Naive B cell (primary cell): ENCODE measurements at regions not wholly inside any gene's neighbourhood (a gene's known extent, or its start where the extent isn't known, plus 50 kb on each side); places are given as distances from the start of the nearest gene placed in this dataset.
"Not testable (repeated sequence)": the region's sequence is repeated elsewhere in the genome, so short reads cannot be mapped to it uniquely, and the experiment has no call there.

Experiments
- ATAC-seq, 2 donors: fragments of 150-1000 bp; cut with Tn5 transposase; 2 replicates each; pipeline ENCODE4 v1.10.0; 2021; ENCODE audit warnings: low read depth in 2 of 2, mild to moderate bottlenecking in 2 of 2, moderate library complexity in 2 of 2
- DNase-seq: peaks from one replicate; pipeline ENCODE4 v3.0.0; 2022
- H3K27ac Mint-ChIP-seq, 6 donors: one replicate each; pipeline ENCODE4 v1.8.0; 2020 to 2022; ENCODE audit warnings: mild to moderate bottlenecking in 6 of 6, mixed read lengths in 6 of 6, moderate library complexity in 5 of 6, inconsistent platforms in 2 of 6
- H3K27me3 Mint-ChIP-seq, 3 donors: one replicate each; pipeline ENCODE4 v1.8.0; 2021 to 2022; ENCODE audit warnings: mixed read lengths in 3 of 3, mild to moderate bottlenecking in 1 of 3
- H3K36me3 Mint-ChIP-seq, 2 donors: one replicate each; pipeline ENCODE4 v1.8.0; 2020 to 2022; ENCODE audit warnings: mixed read lengths in 2 of 2, inconsistent platforms in 1 of 2, mild to moderate bottlenecking in 1 of 2
- H3K4me1 Mint-ChIP-seq, 3 donors: one replicate each; pipeline ENCODE4 v1.8.0; 2020 to 2022; ENCODE audit warnings: mixed read lengths in 3 of 3, inconsistent platforms in 1 of 3, mild to moderate bottlenecking in 1 of 3, moderate library complexity in 1 of 3
- H3K4me3 Mint-ChIP-seq, 8 donors: one replicate each; pipeline ENCODE4 v1.8.0; 2020 to 2022; ENCODE audit warnings: mild to moderate bottlenecking in 8 of 8, mixed read lengths in 8 of 8, moderate library complexity in 8 of 8, inconsistent platforms in 2 of 8
- H3K9me3 Mint-ChIP-seq, 7 donors: one replicate each; pipeline ENCODE4 v1.8.0; 2020 to 2022; ENCODE audit warnings: mixed read lengths in 7 of 7, mild to moderate bottlenecking in 5 of 7, inconsistent platforms in 2 of 7, moderate library complexity in 1 of 7

GRCh38 chr12:25376407-25376806 is 125.7 kb upstream of the KRAS start:
- Mint-ChIP-seq H3K4me3 (no peak overlapping the region), H3K27me3 (no peaks in the 10 kb centered on the region), H3K36me3 (no peaks in the 10 kb centered on the region), H3K9me3 (no peaks in the 10 kb centered on the region), H3K4me1 (no peaks in the 10 kb centered on the region), H3K27ac (peak overlapping the region in 2 of 6 donors; percentile 39 to 41)
- ATAC-seq (no peak), DNase-seq (no peak)

GRCh38 chr12:25372969-25373817 is 122.5 kb upstream of the KRAS start:
- Mint-ChIP-seq H3K4me3 (no peak overlapping the region), H3K4me1 (no peaks in the 10 kb centered on the region), H3K9me3 (no peaks in the 10 kb centered on the region), H3K27me3 (no peaks in the 10 kb centered on the region), H3K36me3 (no peaks in the 10 kb centered on the region), H3K27ac (peak overlapping the region in 1 of 6 donors; percentile 4)
- DNase-seq (no peak), ATAC-seq (no peak)

- H3K27ac Mint-ChIP-seq, result no peak overlapping the region
- no peaks in the 10 kb centered on the region for H3K4me1 Mint-ChIP-seq
- DNase-seq, result no peak
- H3K9me3 Mint-ChIP-seq, result no peaks in the 10 kb centered on the region
- ATAC-seq, result no peak
- no peak overlapping the region for H3K4me3 Mint-ChIP-seq
- no peaks in the 10 kb centered on the region for H3K27me3 Mint-ChIP-seq
- no peaks in the 10 kb centered on the region for H3K36me3 Mint-ChIP-seq
Measured at GRCh38 chr12:25372002-25372401, 121.3 kb upstream of the KRAS start.

- no peaks in the 10 kb centered on the region for H3K27me3 Mint-ChIP-seq
- H3K9me3 Mint-ChIP-seq, result peaks cover 0 to 3% (median 0%) of the 10 kb centered on the region in 7 donors
- no peak overlapping the region for H3K4me3 Mint-ChIP-seq
- peak overlapping the region in 1 of 6 donors; percentile 4 for H3K27ac Mint-ChIP-seq
- H3K36me3 Mint-ChIP-seq, result no peaks in the 10 kb centered on the region
- DNase-seq (no peak), ATAC-seq (no peak)
- peaks cover 6 to 14% (median 9%) of the 10 kb centered on the region in 3 donors for H3K4me1 Mint-ChIP-seq
Measured at GRCh38 chr12:25368557-25368956, 117.8 kb upstream of the KRAS start.

GRCh38 chr12:25366122-25366521 is 115.4 kb upstream of the KRAS start:
- DNase-seq (no peak), ATAC-seq (no peak)
- H3K27ac Mint-ChIP-seq, result no peak overlapping the region
- no peak overlapping the region for H3K4me3 Mint-ChIP-seq
- peaks cover 6 to 14% (median 9%) of the 10 kb centered on the region in 3 donors for H3K4me1 Mint-ChIP-seq
- H3K36me3 Mint-ChIP-seq, result no peaks in the 10 kb centered on the region
- no peaks in the 10 kb centered on the region for H3K27me3 Mint-ChIP-seq
- peaks cover 0 to 3% (median 0%) of the 10 kb centered on the region in 7 donors for H3K9me3 Mint-ChIP-seq

- no peak overlapping the region for H3K27ac Mint-ChIP-seq
- H3K4me1 Mint-ChIP-seq, result peaks cover 6 to 14% (median 9%) of the 10 kb centered on the region in 3 donors
- peaks cover 0 to 3% (median 0%) of the 10 kb centered on the region in 7 donors for H3K9me3 Mint-ChIP-seq
- DNase-seq, result no peak
- no peaks in the 10 kb centered on the region for H3K36me3 Mint-ChIP-seq
- peak overlapping the region in 3 of 8 donors; percentile 7 to 22 (median 18) for H3K4me3 Mint-ChIP-seq
- no peak for ATAC-seq
- no peaks in the 10 kb centered on the region for H3K27me3 Mint-ChIP-seq
Measured at GRCh38 chr12:25365340-25365730, 114.6 kb upstream of the KRAS start.

GRCh38 chr12:25364529-25365339 is 114.0 kb upstream of the KRAS start:
- H3K27ac Mint-ChIP-seq, result peak overlapping the region in 3 of 6 donors; percentile 1 to 23 (median 3)
- H3K27me3 Mint-ChIP-seq, result no peaks in the 10 kb centered on the region
- ATAC-seq, result peak; percentile 54 to 57
- no peaks in the 10 kb centered on the region for H3K36me3 Mint-ChIP-seq
- DNase-seq, result no peak
- H3K4me1 Mint-ChIP-seq, result peaks cover 6 to 14% (median 9%) of the 10 kb centered on the region in 3 donors
- H3K4me3 Mint-ChIP-seq, result peak overlapping the region in 7 of 8 donors; percentile 4 to 79 (median 16)
- peaks cover 0 to 3% (median 0%) of the 10 kb centered on the region in 7 donors for H3K9me3 Mint-ChIP-seq

- H3K9me3 Mint-ChIP-seq, result peaks cover 0 to 3% (median 0%) of the 10 kb centered on the region in 7 donors
- peaks cover 6 to 14% (median 9%) of the 10 kb centered on the region in 3 donors for H3K4me1 Mint-ChIP-seq
- no peak for ATAC-seq
- DNase-seq, result no peak
- H3K27me3 Mint-ChIP-seq, result no peaks in the 10 kb centered on the region
- no peak overlapping the region for H3K4me3 Mint-ChIP-seq
- H3K36me3 Mint-ChIP-seq, result no peaks in the 10 kb centered on the region
- H3K27ac Mint-ChIP-seq, result no peak overlapping the region
Measured at GRCh38 chr12:25362646-25363045, 111.9 kb upstream of the KRAS start.

- Mint-ChIP-seq H3K36me3 (no peaks in the 10 kb centered on the region), H3K9me3 (peaks cover 0 to 3% (median 0%) of the 10 kb centered on the region in 7 donors), H3K27ac (peak overlapping the region in 1 of 6 donors; percentile 22), H3K27me3 (no peaks in the 10 kb centered on the region), H3K4me1 (peaks cover 6 to 14% (median 9%) of the 10 kb centered on the region in 3 donors), H3K4me3 (peak overlapping the region in 1 of 8 donors; percentile 78)
- ATAC-seq, result no peak
- no peak for DNase-seq
Measured at GRCh38 chr12:25361511-25361910, 110.8 kb upstream of the KRAS start.

- Mint-ChIP-seq H3K4me3 (no peak overlapping the region), H3K27ac (no peak overlapping the region), H3K27me3 (no peaks in the 10 kb centered on the region), H3K4me1 (no peaks in the 10 kb centered on the region), H3K36me3 (no peaks in the 10 kb centered on the region), H3K9me3 (peaks cover 0 to 5% (median 0%) of the 10 kb centered on the region in 7 donors)
- DNase-seq (no peak), ATAC-seq (no peak)
Measured at GRCh38 chr12:25357595-25357994, 106.9 kb upstream of the KRAS start.

- not testable (repeated sequence) for H3K27me3 Mint-ChIP-seq, DNase-seq, H3K4me1 Mint-ChIP-seq, H3K36me3 Mint-ChIP-seq, ATAC-seq, H3K9me3 Mint-ChIP-seq, H3K4me3 Mint-ChIP-seq
- peak overlapping the region in 1 of 6 donors; percentile 30 for H3K27ac Mint-ChIP-seq
Measured at GRCh38 chr12:25352942-25353341, 102.2 kb upstream of the KRAS start.

GRCh38 chr12:25352083-25352918 is 101.6 kb upstream of the KRAS start:
- Mint-ChIP-seq H3K36me3 (no peaks in the 10 kb centered on the region), H3K27ac (peak overlapping the region in 1 of 6 donors; percentile 30), H3K27me3 (peaks cover 0 to 5% (median 0%) of the 10 kb centered on the region in 3 donors), H3K4me1 (no peaks in the 10 kb centered on the region), H3K4me3 (no peak overlapping the region), H3K9me3 (peaks cover 0 to 5% (median 0%) of the 10 kb centered on the region in 7 donors)
- ATAC-seq (no peak), DNase-seq (no peak)

GRCh38 chr12:25348593-25348895 is 97.8 kb upstream of the KRAS start:
- ATAC-seq (no peak), DNase-seq (no peak)
- Mint-ChIP-seq H3K4me3 (no peak overlapping the region), H3K36me3 (no peaks in the 10 kb centered on the region), H3K9me3 (peaks cover 0 to 5% (median 0%) of the 10 kb centered on the region in 7 donors), H3K4me1 (peaks cover 0 to 1% (median 0%) of the 10 kb centered on the region in 3 donors), H3K27ac (no peak overlapping the region), H3K27me3 (peaks cover 0 to 5% (median 0%) of the 10 kb centered on the region in 3 donors)
